C4-2B (cell line): ENCODE measurements at regions not wholly inside any gene's neighbourhood (a gene's known extent, or its start where the extent isn't known, plus 50 kb on each side); places are given as distances from the start of the nearest gene placed in this dataset.

Experiments used
- ZFX ChIP-seq: fragments of 450-650 bp; IDR thresholded peaks from 2 replicates; pipeline ENCODE4 v1.6.1; 2017
- TF ChIP-seq, protein P1 (sequence below): fragments of 450-650 bp; conservative IDR thresholded peaks from 2 replicates; pipeline ENCODE4 v1.5.1; 2017; ENCODE audit warnings: mild to moderate bottlenecking

DNA sequence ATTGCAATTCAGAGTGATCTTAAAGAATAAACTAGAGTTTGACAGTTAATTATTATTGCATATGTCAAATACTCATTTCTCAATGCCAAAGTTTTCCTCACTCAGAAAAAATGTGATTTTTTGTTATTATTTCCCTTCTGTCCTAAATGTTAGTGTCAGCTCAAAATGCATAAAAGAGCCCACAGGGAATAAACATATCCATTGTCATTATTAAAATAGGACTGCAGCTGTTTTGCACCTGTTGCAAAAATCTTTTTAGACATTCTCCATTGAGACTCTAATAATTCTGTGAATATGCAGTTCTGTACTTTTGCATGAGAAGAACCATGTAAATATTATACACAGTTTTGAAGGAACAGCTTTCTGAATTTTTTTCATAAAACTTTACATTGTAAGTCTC, 540.0 kb upstream of the SLC39A10 start:
- TF ChIP-seq, protein P1, sequence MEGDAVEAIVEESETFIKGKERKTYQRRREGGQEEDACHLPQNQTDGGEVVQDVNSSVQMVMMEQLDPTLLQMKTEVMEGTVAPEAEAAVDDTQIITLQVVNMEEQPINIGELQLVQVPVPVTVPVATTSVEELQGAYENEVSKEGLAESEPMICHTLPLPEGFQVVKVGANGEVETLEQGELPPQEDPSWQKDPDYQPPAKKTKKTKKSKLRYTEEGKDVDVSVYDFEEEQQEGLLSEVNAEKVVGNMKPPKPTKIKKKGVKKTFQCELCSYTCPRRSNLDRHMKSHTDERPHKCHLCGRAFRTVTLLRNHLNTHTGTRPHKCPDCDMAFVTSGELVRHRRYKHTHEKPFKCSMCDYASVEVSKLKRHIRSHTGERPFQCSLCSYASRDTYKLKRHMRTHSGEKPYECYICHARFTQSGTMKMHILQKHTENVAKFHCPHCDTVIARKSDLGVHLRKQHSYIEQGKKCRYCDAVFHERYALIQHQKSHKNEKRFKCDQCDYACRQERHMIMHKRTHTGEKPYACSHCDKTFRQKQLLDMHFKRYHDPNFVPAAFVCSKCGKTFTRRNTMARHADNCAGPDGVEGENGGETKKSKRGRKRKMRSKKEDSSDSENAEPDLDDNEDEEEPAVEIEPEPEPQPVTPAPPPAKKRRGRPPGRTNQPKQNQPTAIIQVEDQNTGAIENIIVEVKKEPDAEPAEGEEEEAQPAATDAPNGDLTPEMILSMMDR = no peak
- TF ChIP-seq ZFX = no peak
